Right forelimb (tissue), 1 donor: ENCODE measurements at regions not wholly inside any gene's neighbourhood (a gene's known extent, or its start where the extent isn't known, plus 50 kb on each side); places are given as distances from the start of the nearest gene placed in this dataset.

ENCODE experiments used
- DNase-seq: peaks from one replicate; pipeline ENCODE4 v3.0.0-alpha.2; 2018

DNA sequence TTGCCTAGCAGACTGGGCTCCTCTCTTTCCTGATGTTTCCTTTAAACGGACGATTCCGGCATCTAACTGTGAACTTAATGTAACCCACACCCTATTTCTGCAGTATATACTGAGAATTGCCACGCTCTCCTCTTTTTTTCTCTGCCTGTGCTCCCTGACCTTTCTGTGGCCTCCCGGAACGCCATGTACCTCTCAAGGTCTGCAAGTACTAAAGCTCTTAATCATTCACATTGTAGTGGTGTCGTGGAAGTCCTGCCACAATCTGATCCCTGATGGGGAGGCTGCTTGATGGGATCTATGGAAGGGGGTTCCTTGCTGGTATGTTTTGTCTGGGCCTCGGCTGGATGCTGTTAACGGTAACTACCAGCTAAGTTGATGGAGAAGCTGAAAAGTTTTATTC lies 302.9 kb upstream of the EPHA5 start:
- DNase-seq: no peak

DNA sequence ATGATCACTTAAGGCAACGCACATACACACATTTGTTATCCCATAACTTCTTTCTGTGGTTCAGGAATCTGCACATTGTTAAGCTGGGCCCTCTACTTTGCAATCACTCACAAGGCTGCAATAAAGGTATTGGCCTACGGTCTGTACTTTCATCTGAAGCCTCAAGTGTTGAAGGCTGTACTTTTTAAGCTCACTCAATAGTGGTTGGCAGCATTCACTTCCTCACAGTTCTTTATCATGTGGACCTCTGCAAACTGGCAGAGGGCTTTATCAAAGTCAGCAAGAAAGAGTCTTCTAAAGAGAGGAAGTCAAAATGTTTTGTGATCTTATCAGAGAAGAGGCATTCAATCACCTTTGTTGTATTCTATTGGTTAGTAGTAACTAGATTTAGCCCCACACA lies 301.4 kb upstream of the EPHA5 start:
- DNase-seq: no peak

DNA sequence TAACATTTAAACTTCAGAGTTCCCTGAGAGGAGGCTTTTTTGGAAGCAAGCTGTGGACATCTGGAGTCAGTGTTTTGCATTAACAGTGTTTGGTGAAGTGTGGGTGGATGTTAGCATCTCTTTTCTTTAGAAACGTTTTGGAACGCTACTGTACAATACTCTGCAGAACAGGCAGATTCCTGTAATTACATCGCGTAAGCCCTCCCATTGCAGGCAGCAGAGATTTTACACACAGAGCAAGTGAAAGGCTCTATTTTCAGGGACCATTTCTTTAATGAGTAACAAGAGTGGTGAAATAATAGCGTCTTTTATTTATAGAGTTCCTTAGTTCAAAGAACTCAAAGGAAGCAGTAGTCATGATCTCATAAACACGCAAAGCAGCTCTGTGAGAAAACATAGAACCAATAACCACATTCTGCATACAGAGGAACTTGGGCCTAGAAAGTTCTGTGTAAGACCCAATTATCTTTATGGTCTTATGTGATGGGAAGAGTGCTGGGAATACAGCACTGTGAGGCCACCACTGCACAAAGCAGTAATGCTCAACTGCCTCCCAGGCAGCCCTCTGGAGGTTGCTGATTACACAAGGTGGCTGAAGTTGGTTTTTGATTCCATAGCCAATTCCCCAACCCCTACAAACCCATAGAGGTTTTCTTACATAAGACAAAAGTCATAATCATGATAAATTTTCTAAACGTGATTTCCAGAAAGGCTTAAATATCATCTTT lies 298.7 kb upstream of the EPHA5 start:
- no peak for DNase-seq

DNA sequence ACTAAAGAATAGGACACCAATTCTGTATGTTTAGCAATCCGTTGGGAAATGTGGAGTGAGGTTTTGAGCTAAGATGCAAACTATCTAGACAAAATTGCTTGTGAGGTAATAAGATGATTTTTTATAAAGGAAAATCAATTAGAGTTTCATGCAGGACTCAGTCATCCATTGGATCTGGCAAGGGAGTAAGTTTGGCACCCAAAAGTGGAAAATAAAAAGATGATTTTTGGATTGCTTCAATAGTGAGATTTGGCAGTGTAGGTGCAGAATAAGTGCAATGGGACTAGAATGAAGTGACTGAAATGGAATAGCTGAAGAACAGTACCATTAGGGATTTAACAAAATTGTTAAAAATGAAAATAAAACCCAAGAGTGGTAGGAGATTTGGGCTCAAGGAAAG lies 290.5 kb upstream of the EPHA5 start:
- no peak for DNase-seq

DNA sequence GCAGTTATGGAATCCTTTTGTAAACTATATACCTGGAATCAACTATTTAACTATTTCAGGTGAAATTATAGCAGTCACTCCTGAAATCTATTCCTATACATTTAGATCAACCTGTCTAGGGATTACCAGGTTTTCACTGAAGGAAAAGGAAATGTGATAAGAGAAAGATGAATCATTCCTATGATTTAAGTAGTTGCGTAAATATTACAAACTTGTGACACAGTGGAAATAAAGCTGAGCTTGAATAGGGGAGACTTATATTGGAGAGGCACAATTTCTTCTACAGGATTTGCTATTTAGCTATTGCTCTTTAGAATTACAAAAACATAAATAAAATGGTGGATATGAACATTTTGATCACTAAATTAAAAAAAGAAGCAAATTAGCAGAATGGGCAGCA lies 284.1 kb upstream of the EPHA5 start:
- no peak for DNase-seq

DNA sequence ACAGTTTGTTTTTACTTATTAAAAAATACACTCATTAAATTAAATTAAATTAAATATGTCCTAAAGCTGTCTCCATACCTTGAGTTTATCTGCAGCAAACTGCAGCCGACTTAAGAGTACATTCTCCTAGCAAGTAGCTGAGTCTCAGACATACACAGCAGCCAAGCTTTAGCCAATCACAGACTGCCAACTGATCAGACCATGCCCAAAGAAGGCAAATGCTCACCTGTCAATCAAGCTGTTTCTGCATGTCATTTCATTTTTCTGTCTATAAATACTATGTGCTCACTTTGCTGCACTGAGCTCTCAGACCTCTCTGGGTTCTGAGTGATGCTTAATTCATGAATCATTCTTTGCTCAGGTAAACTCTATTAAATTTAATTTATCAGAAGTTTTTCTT lies 280.9 kb upstream of the EPHA5 start:
- no peak for DNase-seq

DNA sequence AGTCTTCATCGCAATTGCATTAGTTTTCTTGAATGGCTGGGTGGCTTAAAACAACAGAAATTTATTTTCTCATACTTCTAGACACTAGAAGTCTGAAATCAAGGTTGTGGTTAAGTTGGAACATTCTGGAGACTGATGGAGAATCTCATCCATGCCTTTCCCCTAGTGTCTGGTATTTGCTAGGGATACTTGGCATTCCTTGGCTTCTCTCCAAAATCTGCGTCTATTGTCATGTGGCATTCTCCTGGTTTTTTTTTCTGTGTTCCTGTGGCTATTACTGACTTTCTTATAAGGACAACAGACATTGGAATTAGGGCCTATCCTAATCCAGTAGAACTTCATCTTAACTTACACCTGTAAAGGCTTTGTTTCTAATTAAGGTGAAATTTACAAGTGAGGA lies 272.8 kb upstream of the EPHA5 start:
- no peak for DNase-seq

DNA sequence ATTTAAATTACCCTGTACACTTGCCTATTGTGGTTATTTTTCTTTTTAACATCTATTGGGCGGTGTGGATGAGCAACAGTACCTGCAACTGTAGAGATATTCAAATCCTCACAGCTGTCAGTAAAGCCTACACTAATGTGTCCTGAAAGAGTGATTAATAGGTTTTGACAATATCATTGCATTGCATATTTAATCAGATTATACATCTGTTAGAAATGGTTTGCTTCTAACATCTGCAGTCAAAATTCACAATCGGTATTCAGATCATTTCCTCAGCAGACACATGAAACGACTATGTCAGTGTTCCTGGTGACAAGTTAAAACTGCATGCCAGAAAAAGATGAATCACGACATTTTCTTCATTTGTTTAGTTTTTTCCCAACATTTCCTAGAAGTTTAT lies 254.6 kb upstream of the EPHA5 start:
- DNase-seq: no peak

DNA sequence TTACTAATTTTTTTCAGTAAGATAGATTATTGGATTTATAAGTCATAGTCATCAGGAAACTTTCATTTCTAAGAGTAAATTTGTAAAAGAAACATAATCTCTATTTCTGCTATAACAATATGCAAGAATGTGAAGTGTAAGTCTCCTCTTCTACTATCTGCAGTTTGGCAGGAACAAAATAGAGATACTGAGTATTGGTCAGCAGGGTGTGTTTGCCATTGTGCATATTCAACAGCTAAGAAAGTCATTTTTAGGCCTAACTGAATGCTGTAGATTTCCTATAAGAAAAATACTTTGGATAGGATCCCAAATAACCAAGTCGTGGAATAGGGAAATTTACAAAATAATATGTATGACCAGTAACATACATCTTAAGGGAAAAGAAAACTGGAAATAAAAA lies 253.3 kb upstream of the EPHA5 start:
- no peak for DNase-seq

DNA sequence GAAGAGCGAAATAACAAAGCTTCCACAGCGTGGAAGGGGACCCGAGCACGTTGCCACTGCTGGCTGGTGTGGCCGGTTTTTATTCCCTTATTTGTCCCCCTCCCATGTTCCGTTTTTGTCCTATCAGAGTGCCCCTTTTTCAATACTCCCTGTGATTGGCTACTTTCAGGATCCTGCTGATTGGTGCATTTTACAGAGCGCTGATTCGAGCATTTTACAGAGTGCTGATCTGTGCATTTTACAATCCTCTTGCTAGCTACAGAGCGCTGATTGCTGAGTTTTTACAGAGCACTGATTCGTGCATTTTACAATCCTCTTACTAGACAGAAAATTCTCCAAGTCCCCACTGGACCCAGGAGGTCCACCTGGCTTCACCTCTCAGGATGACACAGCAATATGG lies 250.9 kb upstream of the EPHA5 start:
- no peak for DNase-seq

DNA sequence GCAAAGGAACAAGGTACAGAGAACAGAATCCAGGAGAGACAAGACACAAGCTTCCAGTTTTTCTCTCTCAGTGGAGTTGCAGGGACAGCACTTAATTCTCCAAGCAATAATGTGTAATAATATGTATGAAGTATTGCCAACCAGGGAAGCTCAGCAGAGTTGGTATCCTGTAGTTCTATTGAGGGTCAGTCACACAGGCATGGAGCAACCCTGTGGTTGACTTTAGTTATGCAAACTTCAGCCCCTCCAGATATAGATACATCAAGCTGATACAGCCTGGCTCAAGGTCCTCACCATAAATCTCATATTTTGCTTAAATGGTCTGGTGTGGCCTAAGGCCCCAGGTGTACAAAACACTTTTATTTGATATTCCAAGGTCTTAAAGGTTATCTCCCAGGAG lies 248.6 kb upstream of the EPHA5 start:
- no peak for DNase-seq

DNA sequence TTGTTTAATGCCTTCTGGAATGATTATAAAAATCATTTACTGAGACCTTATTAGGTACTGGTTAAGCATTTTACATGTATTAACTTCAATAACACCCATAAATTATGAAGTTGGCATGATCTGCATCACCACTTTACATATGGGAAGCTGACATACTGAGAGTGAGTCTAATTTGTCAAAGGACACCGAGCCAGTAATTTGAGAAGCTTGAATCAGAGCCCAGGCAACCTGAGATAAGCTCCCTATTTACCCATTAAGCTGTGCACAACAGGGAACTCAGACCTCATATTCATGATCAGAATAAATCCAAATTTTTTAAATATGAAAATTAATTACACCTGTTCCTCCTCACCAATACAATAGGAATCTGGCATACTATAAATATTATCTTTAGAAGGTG lies 247.9 kb upstream of the EPHA5 start:
- DNase-seq: no peak

DNA sequence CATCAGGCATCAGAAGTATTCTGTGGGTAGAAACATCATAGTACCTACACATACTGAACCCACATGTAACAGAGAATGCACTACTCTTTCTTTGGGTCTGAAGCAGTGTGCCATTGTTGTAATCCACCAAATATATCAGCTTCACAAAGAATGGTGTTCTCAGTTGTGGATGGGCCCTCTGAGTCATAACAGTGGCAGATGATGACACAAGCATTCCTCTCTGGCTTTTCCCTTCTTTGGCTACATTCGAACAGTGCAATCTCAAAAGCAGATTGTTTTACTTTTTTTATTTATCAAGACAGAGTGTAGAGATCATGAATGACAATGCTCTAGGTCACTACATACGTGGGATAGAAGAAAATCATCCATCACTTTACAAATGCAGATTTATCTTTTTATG lies 247.2 kb upstream of the EPHA5 start:
- no peak for DNase-seq

DNA sequence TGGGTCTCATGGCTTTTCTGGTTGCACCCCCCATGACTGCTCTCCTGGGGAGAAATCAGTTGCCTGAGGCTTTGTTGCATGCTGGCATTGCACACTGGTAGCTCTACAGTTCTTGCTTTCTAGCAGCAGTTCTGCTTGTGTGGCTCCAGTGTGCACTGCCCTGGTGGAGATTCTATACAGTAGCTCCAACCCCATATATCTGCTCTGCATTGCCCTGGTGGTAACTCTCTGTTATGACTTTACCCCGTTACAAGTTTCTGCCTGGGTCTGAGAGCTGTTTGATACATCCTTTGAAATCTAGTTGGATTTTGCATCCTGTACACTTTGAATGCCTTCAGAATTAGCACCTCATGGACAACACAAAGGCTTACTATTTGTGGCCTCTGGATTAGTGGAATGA lies 241.4 kb upstream of the EPHA5 start:
- no peak for DNase-seq

DNA sequence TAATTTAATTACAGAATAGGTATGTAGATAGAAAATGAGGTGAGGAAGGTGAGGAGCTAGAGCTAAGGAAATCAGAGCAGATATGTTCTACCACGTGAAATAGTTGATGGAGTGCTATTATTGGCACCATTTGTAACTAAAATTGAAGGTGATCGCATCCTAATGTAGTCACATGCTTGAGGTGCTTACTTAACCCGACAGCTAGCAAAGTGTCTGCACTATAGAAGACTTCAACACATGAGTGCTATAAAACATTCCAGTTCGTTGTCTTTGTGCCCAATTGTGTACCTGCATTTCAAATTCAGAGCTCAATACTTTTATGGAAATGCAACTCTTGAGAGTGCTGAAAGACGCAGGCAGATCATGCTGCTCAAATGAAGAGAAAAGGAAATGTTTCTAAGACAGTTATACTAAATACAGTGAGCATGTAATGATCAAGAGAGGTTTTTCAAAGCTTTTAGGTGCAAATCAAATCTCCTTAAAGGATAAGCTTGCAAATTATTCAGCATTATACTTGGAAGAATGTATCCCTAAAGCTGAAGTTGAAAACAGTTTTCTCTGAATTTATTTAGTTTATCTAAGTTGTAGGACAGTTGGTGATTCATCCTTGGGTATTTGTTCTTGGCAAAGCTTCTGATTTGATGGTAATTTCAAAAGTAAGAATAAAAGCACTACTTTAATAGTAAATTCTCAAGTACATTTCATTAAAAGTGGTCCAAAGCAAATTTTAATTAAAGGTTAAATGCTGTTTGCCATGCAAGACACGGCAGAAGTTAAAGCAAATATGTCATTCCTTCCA lies 223.9 kb upstream of the EPHA5 start:
- DNase-seq: no peak

DNA sequence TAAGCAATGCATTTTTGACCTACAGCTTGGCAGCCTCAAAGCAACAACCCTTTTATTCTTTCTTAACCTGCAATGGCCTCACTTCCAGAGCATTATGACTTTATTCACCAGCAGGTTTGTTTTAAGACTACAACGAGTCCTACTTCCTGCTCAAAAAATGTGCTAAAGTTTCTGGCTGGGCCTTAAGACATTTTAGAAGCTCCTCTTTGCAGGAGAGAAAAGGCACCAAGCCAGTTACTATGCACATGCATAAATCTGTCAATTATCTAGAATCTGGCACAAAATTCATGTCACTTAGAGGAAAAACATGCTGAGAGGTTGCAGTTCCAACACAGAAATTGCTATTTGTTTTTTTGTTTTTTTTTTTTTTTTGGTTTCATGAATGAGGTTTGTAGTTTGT lies 223.0 kb upstream of the EPHA5 start:
- DNase-seq: no peak

DNA sequence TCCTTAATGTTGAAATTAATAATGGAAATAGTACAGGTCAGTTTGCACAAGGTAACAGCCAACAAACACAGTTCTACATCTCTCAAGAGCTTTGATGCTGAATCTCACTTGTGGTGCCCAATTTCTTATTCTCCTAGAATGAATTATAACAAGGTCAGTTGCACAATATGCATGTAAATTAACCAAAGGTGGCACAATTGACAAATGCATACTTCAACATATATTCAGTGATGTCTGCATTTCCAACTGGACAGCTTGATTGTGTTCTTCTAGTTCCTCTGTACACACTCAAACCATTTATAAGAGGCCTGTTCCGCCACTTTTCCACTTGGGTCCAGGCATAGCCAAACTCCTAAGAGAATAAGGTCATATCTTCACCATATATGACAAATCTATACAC lies 210.3 kb upstream of the EPHA5 start:
- DNase-seq: no peak

DNA sequence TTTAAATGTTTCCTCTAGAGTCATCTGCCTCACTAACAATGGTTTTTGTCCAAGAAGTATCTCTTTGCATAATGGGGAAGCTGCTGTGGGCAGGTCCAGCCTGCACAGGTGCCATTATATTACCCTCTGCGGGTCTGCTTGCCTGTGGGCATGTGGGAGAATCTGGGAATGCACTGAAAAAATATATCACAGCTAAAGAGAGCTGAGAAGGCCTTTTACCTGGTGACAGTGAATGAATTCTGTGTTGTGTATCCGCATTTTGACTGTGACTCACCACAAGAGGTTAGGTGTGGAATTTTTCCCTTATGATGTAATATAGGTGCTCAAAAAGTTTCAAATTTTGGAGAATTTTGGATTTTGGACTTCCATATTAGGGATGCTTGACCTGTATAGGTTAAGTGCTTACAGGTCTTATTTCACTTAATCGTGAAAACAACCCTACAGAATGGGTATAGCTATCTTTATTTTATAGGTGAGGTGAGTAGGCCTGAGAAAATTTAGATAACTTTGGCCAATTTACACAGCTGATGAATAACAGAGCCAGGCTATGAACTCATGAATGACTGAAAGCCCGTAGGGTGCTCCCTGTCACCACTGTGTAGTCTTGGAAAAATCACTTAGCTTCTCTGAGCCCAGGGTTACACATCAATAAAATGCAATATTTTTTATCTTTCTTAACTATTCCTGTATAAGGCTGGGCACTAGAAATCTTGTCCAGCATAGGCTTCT lies 198.0 kb upstream of the EPHA5 start:
- DNase-seq: no peak

DNA sequence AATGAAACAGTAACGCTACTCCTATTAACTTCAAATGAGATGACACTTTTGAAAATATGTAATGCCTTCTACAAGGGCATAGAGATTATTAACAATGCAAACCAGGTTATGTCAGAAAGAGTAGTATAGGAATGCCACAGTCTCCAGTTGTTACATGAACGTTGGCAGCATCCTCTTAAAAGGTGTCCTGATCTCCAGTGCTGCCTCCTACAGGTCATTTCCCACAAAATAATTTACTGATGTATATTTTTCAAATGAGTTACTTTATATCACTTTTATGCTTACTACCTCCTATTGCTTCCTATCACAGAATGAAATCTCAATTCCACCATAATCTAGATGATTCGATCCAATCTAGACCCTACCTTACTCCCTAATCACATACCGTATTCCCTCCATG lies 195.2 kb upstream of the EPHA5 start:
- DNase-seq: no peak

DNA sequence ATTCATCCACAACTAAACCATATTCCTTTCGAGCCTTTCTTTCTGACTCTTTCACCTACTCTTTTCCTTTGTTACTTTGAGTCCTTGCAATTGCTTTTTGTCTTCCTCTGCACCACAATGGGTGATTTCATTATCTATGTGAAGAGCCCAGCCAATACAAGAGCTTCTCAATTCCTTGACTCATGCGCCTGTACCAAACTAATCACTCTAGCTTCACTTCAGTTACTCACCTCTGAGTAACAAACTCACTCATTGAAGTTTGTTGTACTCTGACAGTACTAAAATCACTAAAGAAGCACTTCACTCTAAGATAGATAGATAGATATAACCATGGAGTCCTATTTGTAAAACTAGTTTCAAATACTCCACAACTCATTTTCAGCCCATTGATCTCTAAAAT lies 191.7 kb upstream of the EPHA5 start:
- DNase-seq: no peak

DNA sequence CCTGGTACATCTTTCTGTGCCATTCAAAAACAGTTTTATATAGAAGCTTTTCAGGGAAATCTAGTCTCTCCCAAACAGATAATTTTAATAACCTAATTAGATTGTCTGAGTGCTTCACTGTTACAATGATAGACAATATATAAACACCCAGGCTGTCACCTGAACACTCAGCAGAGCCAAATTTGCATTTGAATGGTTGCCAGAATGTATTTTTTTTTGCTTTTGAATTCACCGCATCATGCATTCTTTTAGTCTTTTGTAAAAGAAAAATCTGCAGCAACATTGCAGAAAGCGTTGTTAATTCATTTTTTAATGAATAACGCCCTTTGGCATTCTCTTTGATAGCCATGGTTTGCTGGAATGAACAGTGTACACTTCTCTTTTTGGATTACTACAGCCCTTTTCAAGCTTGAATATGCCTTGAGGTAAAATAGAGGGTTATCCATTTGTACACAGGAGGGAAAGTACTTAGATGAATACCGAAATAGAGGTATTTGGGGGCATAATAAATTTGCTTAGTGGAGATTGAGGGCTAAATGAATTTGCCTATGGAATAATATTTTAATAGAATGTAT lies 175.0 kb upstream of the EPHA5 start:
- no peak for DNase-seq

DNA sequence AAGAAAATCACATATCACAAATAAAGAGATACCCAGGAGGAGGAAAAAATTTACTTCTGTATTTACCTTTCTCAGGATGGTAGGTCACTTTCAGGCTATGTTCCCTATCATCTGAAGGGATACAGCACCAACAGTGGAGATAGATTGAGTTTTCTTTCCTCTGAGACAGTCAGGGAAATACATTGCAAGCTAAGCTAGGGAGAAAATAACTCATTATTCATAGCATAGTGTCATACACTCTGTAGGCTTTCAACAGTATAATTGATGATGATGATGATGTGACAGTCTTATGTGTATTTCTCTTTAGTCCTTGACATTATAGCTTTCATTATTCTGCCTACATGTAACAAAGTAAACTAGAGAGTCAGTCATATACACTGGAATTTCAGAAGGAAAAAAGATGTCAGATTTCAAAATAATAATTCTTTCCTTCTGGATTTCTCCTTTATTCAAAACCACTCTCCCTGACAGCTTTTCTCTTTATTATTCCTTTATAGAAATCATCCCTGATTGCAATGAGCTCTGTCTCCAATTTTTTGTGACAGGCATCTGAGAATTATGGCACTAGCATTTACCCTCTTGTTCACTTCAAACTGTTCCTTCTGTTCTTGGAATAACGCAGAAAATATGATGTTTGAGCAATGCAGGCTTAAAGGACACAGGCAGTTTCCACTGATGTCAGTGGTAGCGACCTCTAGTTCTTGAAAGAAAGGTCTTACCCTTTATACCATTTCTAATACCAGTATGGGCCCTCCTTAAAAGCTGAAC lies 169.1 kb upstream of the EPHA5 start:
- no peak for DNase-seq

DNA sequence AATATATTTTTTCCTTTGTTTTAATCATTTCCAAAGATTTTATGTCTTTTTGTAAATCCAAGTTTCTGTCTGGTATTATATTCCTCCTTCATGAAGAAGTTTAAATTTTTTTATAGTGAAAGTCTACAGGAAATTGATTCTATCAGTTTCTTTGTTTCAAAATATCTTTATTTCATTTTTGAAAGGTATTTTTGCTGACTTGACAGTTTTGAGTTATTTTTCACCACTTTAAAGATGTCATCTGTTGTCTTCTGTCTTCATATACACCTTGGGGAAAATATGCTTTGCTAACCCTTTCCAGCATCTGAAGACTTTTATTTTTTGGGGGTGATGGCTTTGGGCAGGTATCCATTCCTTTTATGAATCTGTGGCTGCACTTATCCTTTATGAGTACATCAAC lies 164.4 kb upstream of the EPHA5 start:
- no peak for DNase-seq
